GM19397 (cell line): ENCODE measurements at regions not wholly inside any gene's neighbourhood (a gene's known extent, or its start where the extent isn't known, plus 50 kb on each side); places are given as distances from the start of the nearest gene placed in this dataset.
"Not testable (repeated sequence)": the region's sequence is repeated elsewhere in the genome, so short reads cannot be mapped to it uniquely, and the experiment has no call there.

Experiments
- ATAC-seq: cut with Tn5 transposase; IDR thresholded peaks from one replicate; pipeline ENCODE4 v1.9.1; 2021; ENCODE audit warnings: mild to moderate bottlenecking, moderate library complexity; ENCODE audit not compliant: unreplicated experiment

GRCh38 chr4:148692242-148692641 is 250.0 kb upstream of the NR3C2 start:
- no peak for ATAC-seq

GRCh38 chr4:148686449-148686848 is 244.2 kb upstream of the NR3C2 start:
- no peak for ATAC-seq

- ATAC-seq = no peak
Observed at GRCh38 chr4:148684638-148685037, 242.4 kb upstream of the NR3C2 start.

GRCh38 chr4:148680884-148681283 is 238.7 kb upstream of the NR3C2 start:
- no peak for ATAC-seq

GRCh38 chr4:148676344-148676743 is 234.1 kb upstream of the NR3C2 start:
- no peak for ATAC-seq

- ATAC-seq = no peak
Observed at GRCh38 chr4:148674876-148675275, 232.7 kb upstream of the NR3C2 start.

- no peak for ATAC-seq
Observed at GRCh38 chr4:148664636-148665035, 222.4 kb upstream of the NR3C2 start.

GRCh38 chr4:148654131-148654530 is 211.9 kb upstream of the NR3C2 start:
- ATAC-seq = no peak

GRCh38 chr4:148653681-148654080 is 211.5 kb upstream of the NR3C2 start:
- no peak for ATAC-seq

- ATAC-seq = no peak
Observed at GRCh38 chr4:148651991-148652390, 209.8 kb upstream of the NR3C2 start.

- no peak for ATAC-seq
Observed at GRCh38 chr4:148649652-148650331, 207.6 kb upstream of the NR3C2 start.

GRCh38 chr4:148643851-148644250 is 201.6 kb upstream of the NR3C2 start:
- no peak for ATAC-seq

GRCh38 chr4:148642907-148643306 is 200.7 kb upstream of the NR3C2 start:
- ATAC-seq = no peak

GRCh38 chr4:148638079-148638478 is 195.9 kb upstream of the NR3C2 start:
- not testable (repeated sequence) for ATAC-seq

GRCh38 chr4:148637453-148637852 is 195.2 kb upstream of the NR3C2 start:
- ATAC-seq = not testable (repeated sequence)

- no peak for ATAC-seq
Observed at GRCh38 chr4:148634476-148634875, 192.3 kb upstream of the NR3C2 start.

- no peak for ATAC-seq
Observed at GRCh38 chr4:148633720-148634119, 191.5 kb upstream of the NR3C2 start.

GRCh38 chr4:148632476-148632875 is 190.3 kb upstream of the NR3C2 start:
- no peak for ATAC-seq

- ATAC-seq = no peak
Observed at GRCh38 chr4:148630051-148630450, 187.8 kb upstream of the NR3C2 start.

- no peak for ATAC-seq
Observed at GRCh38 chr4:148618856-148619255, 176.6 kb upstream of the NR3C2 start.

GRCh38 chr4:148608968-148609367 is 166.8 kb upstream of the NR3C2 start:
- no peak for ATAC-seq

GRCh38 chr4:148598418-148599207 is 156.4 kb upstream of the NR3C2 start:
- not testable (repeated sequence) for ATAC-seq
